GM23248 (cell line): ENCODE measurements at regions not wholly inside any gene's neighbourhood (a gene's known extent, or its start where the extent isn't known, plus 50 kb on each side); places are given as distances from the start of the nearest gene placed in this dataset.
A peak's percentile ranks its signal among the peaks of the same experiment; 100 is the strongest.

Experiments used
- DNase-seq: peaks from one replicate; pipeline ENCODE4 v3.0.0-alpha.2; 2015
- H2AFZ ChIP-seq: fragments of 200-600 bp; sonication (generic); 2 replicates; pipeline ENCODE4 v1.6.1; 2016; ENCODE audit warnings: antibody characterized with exemption
- H3F3A ChIP-seq: fragments of 200-600 bp; sonication (generic); 2 replicates; pipeline ENCODE4 v1.6.1; 2016; ENCODE audit warnings: mild to moderate bottlenecking, antibody characterized with exemption, mixed run types; ENCODE audit not compliant: insufficient read depth
- H3K27ac ChIP-seq: fragments of 200-600 bp; sonication (generic); 2 replicates; pipeline ENCODE4 v1.5.1; 2016; ENCODE audit warnings: mild to moderate bottlenecking
- H3K27me3 ChIP-seq: fragments of 200-600 bp; sonication (generic); replicated peaks from 2 replicates; pipeline ENCODE4 v1.6.1; 2016; ENCODE audit warnings: mild to moderate bottlenecking; ENCODE audit not compliant: insufficient read depth
- H3K36me3 ChIP-seq: fragments of 200-600 bp; sonication (generic); 2 replicates; pipeline ENCODE4 v1.6.1; 2016; ENCODE audit warnings: low read depth, mild to moderate bottlenecking
- H3K4me1 ChIP-seq: fragments of 200-600 bp; sonication (generic); 2 replicates; pipeline ENCODE4 v1.6.1; 2016; ENCODE audit warnings: mild to moderate bottlenecking; ENCODE audit not compliant: insufficient read depth
- H3K4me2 ChIP-seq: fragments of 200-600 bp; sonication (generic); one replicate; pipeline ENCODE4 v1.6.1; 2016; ENCODE audit warnings: mild to moderate bottlenecking; ENCODE audit not compliant: unreplicated experiment
- H3K4me3 ChIP-seq: fragments of 200-600 bp; sonication (generic); 2 replicates; pipeline ENCODE4 v1.5.1; 2016; ENCODE audit warnings: mild to moderate bottlenecking
- H3K79me2 ChIP-seq: fragments of 200-600 bp; sonication (generic); 2 replicates; pipeline ENCODE4 v1.6.1; 2016; ENCODE audit warnings: mild to moderate bottlenecking; ENCODE audit not compliant: insufficient read depth
- H3K9ac ChIP-seq: fragments of 200-600 bp; sonication (generic); 2 replicates; pipeline ENCODE4 v1.6.1; 2016; ENCODE audit warnings: mild to moderate bottlenecking
- H3K9me2 ChIP-seq: fragments of 200-600 bp; sonication (generic); 2 replicates; pipeline ENCODE4 v1.6.1; 2016; ENCODE audit warnings: mixed run types, mild to moderate bottlenecking, moderate library complexity; ENCODE audit not compliant: insufficient read depth
- H3K9me3 ChIP-seq: fragments of 200-600 bp; sonication (generic); one replicate; pipeline ENCODE4 v1.6.1; 2017; ENCODE audit warnings: low read depth
- H4K20me1 ChIP-seq: fragments of 200-600 bp; sonication (generic); 2 replicates; pipeline ENCODE4 v1.6.0; 2016; ENCODE audit not compliant: insufficient read depth
- EZH2 ChIP-seq: fragments of 200-600 bp; sonication (generic); IDR thresholded peaks from 2 replicates; pipeline ENCODE4 v1.6.1; 2018; ENCODE audit warnings: antibody characterized with exemption, mild to moderate bottlenecking; ENCODE audit not compliant: insufficient read depth, poor library complexity, severe bottlenecking
- EZH2phosphoT487 ChIP-seq: fragments of 200-600 bp; sonication (generic); IDR thresholded peaks from 2 replicates; pipeline ENCODE4 v1.6.1; 2018; ENCODE audit warnings: antibody characterized with exemption, moderate library complexity, mild to moderate bottlenecking, low read depth; ENCODE audit not compliant: insufficient read depth
- WGBS, 2 experiments: methylation state at CpG; one replicate each; pipeline ENCODE4 v1.1.6; 2015 to 2017; ENCODE audit warnings: low lambda C conversion rate in 2 of 2, low coverage in 1 of 2; ENCODE audit errors: missing lambda C conversion rate in 2 of 2; 5-methylcytosine and 5-hydroxymethylcytosine counted together
- in situ Hi-C: fragments of 300-500 bp; cut with MboI; formaldehyde crosslinking; loops from 2 replicates; pipeline ENCODE4 v1.15.0; 2020

GRCh38 chr15:35874260-35874905, 328.4 kb upstream of the DPH6 start:
- TF ChIP-seq EZH2 = no peak
- no peak for TF ChIP-seq EZH2phosphoT487
- no peaks in the 10 kb centered on the region for H3K36me3 ChIP-seq
- 0 out of 2 replicates have a peak, but pooled peaks cover 4% of the 10 kb centered on the region for H3F3A ChIP-seq
- H3K9me2 ChIP-seq = no peaks in the 10 kb centered on the region; the same call in 1 of the 2 replicates
- no peak overlapping the region for H3K4me2 ChIP-seq
- H3K27ac ChIP-seq = no peak overlapping the region
- no peak overlapping the region for H3K4me3 ChIP-seq
- no peaks in the 10 kb centered on the region for H3K9me3 ChIP-seq
- no peaks in the 10 kb centered on the region for H3K79me2 ChIP-seq
- no peak overlapping the region for H3K9ac ChIP-seq
- peak; percentile 86 for DNase-seq
- H3K27me3 ChIP-seq = no peaks in the 10 kb centered on the region
- peaks cover 4% of the 10 kb centered on the region; the same call in 1 of the 2 replicates for H3K4me1 ChIP-seq
- no peaks in the 10 kb centered on the region for H4K20me1 ChIP-seq
- H2AFZ ChIP-seq = no peak overlapping the region
- in situ Hi-C loops = no loop called here

- Histone ChIP-seq H3K4me3 (no peak overlapping the region), H3K36me3 (no peaks in the 10 kb centered on the region), H3K4me1 (peaks cover 4% of the 10 kb centered on the region; the same call in 1 of the 2 replicates), H3K27ac (no peak overlapping the region), H3F3A (0 out of 2 replicates have a peak, but pooled peaks cover 4% of the 10 kb centered on the region), H3K9ac (no peak overlapping the region), H3K9me3 (no peaks in the 10 kb centered on the region), H2AFZ (0 out of 2 replicates have a peak overlapping the region, but pooled peaks have one; percentile 5), H3K9me2 (no peaks in the 10 kb centered on the region; the same call in 1 of the 2 replicates), H3K79me2 (no peaks in the 10 kb centered on the region), H4K20me1 (no peaks in the 10 kb centered on the region), H3K4me2 (no peak overlapping the region), H3K27me3 (no peaks in the 10 kb centered on the region)
- TF ChIP-seq EZH2phosphoT487 (no peak), EZH2 (no peak)
- in situ Hi-C loops = no loop called here
- DNase-seq = no peak
- 12 to 15% methylated on average over 4 of the region's 4 CpGs for WGBS, 2 experiments
Observed at GRCh38 chr15:35876762-35877161, 330.8 kb upstream of the DPH6 start.

- Histone ChIP-seq H3K9me3 (no peaks in the 10 kb centered on the region), H3K4me2 (no peak overlapping the region), H3K27ac (no peak overlapping the region), H3K36me3 (no peaks in the 10 kb centered on the region), H3F3A (no peaks in the 10 kb centered on the region), H4K20me1 (no peaks in the 10 kb centered on the region), H3K4me1 (no peaks in the 10 kb centered on the region), H3K4me3 (no peak overlapping the region), H3K79me2 (no peaks in the 10 kb centered on the region), H2AFZ (no peak overlapping the region), H3K9me2 (0 out of 2 replicates have a peak, but pooled peaks cover 4% of the 10 kb centered on the region), H3K27me3 (no peaks in the 10 kb centered on the region), H3K9ac (no peak overlapping the region)
- in situ Hi-C loops = no loop called here
- 78 to 80% methylated on average over 3 of the region's 3 CpGs for WGBS, 2 experiments
- no peak for DNase-seq
- TF ChIP-seq EZH2phosphoT487 (no peak), EZH2 (no peak)
Observed at GRCh38 chr15:35880896-35881295, 334.9 kb upstream of the DPH6 start.

- Histone ChIP-seq H3K4me1 (0 out of 2 replicates have a peak, but pooled peaks cover 4% of the 10 kb centered on the region), H3K36me3 (no peaks in the 10 kb centered on the region), H3K4me3 (no peak overlapping the region), H2AFZ (no peak overlapping the region), H3K79me2 (no peaks in the 10 kb centered on the region), H3F3A (no peaks in the 10 kb centered on the region), H3K27me3 (no peaks in the 10 kb centered on the region), H3K27ac (no peak overlapping the region), H3K9me2 (0 out of 2 replicates have a peak, but pooled peaks cover 4% of the 10 kb centered on the region), H4K20me1 (no peaks in the 10 kb centered on the region), H3K9ac (no peak overlapping the region), H3K4me2 (no peak overlapping the region), H3K9me3 (no peaks in the 10 kb centered on the region)
- DNase-seq = no peak
- 94 to 100% methylated on average over 1 of the region's 1 CpG for WGBS, 2 experiments
- TF ChIP-seq EZH2 = no peak
- no peak for TF ChIP-seq EZH2phosphoT487
- in situ Hi-C loops = no loop called here
Observed at GRCh38 chr15:35885870-35886269, 339.9 kb upstream of the DPH6 start.

GRCh38 chr15:35886765-35887164, 340.8 kb upstream of the DPH6 start:
- H3K4me2 ChIP-seq = no peak overlapping the region
- no peaks in the 10 kb centered on the region for H3K79me2 ChIP-seq
- H3K9me2 ChIP-seq = 0 out of 2 replicates have a peak, but pooled peaks cover 4% of the 10 kb centered on the region
- no peaks in the 10 kb centered on the region for H3K27me3 ChIP-seq
- no peaks in the 10 kb centered on the region for H3K36me3 ChIP-seq
- H3K27ac ChIP-seq = no peak overlapping the region
- H3K4me3 ChIP-seq = no peak overlapping the region
- no peak overlapping the region for H3K9ac ChIP-seq
- H3K4me1 ChIP-seq = 0 out of 2 replicates have a peak, but pooled peaks cover 4% of the 10 kb centered on the region
- DNase-seq = peak; percentile 37
- H3F3A ChIP-seq = no peaks in the 10 kb centered on the region
- in situ Hi-C loops = no loop called here
- H2AFZ ChIP-seq = no peak overlapping the region
- no peaks in the 10 kb centered on the region for H3K9me3 ChIP-seq
- no peaks in the 10 kb centered on the region for H4K20me1 ChIP-seq
- TF ChIP-seq EZH2phosphoT487 = no peak
- TF ChIP-seq EZH2 = no peak
